IMR-90 (cell line): ENCODE measurements at regions not wholly inside any gene's neighbourhood (a gene's known extent, or its start where the extent isn't known, plus 50 kb on each side); places are given as distances from the start of the nearest gene placed in this dataset.

Experiments
- ATAC-seq: fragments of 200-7000 bp; cut with Tn5 transposase; 2 replicates; pipeline ENCODE4 v1.9.1; 2020; ENCODE audit warnings: low read depth, mild to moderate bottlenecking, moderate library complexity
- BruUV-seq: library from RNA; stranded (reverse); fragments of 400-500 nt; replicated peaks from 2 replicates; lab custom pipeline; 2021; lab: Mats Ljungman, UMichigan
- CTCF ChIA-PET: fragments of 300-600 bp; formaldehyde crosslinking; extraction: SDS; loops from one replicate; lab custom pipeline; 2021; ENCODE audit warnings: antibody characterized with exemption; lab: Yijun Ruan, JAX
- POLR2A ChIA-PET: fragments of 300-600 bp; sonication (Branson Sonifier 250); formaldehyde crosslinking; loops from one replicate; lab custom pipeline; 2022; ENCODE audit warnings: antibody characterized with exemption; ENCODE audit not compliant: unreplicated experiment; lab: Charles Lee
- DNase-seq: peaks from one replicate; pipeline ENCODE4 v3.0.0; 2013
- H2AFZ ChIP-seq: replicated peaks from 2 replicates; pipeline ENCODE3; 2013; ENCODE audit warnings: low read length, mild to moderate bottlenecking; ENCODE audit not compliant: poor library complexity
- H2AK5ac ChIP-seq: 2 replicates; pipeline ENCODE4 v1.6.1; 2013; ENCODE audit warnings: low read depth, low read length, inconsistent platforms
- H2AK9ac ChIP-seq: replicated peaks from 2 replicates; pipeline ENCODE3; 2013; ENCODE audit warnings: mild to moderate bottlenecking, low read depth, low read length, moderate library complexity; ENCODE audit not compliant: poor library complexity
- H2BK120ac ChIP-seq: 2 replicates; pipeline ENCODE4 v1.6.1; 2013; ENCODE audit warnings: low read depth, low read length, inconsistent platforms
- H2BK15ac ChIP-seq: 3 replicates; pipeline ENCODE4 v1.6.1; 2013; ENCODE audit warnings: low read depth, low read length, inconsistent platforms
- H2BK20ac ChIP-seq: 2 replicates; pipeline ENCODE4 v1.6.1; 2013; ENCODE audit warnings: low read depth, mild to moderate bottlenecking, inconsistent platforms, low read length, moderate library complexity
- H2BK5ac ChIP-seq: 2 replicates; pipeline ENCODE4 v1.6.1; 2013; ENCODE audit warnings: mild to moderate bottlenecking, low read depth, low read length, inconsistent platforms; ENCODE audit not compliant: poor library complexity, severe bottlenecking
- H3K14ac ChIP-seq: replicated peaks from 2 replicates; pipeline ENCODE4 v1.6.1; 2013; ENCODE audit warnings: low read depth, low read length, inconsistent platforms
- H3K18ac ChIP-seq: 2 replicates; pipeline ENCODE4 v1.6.1; 2013; ENCODE audit warnings: low read depth, low read length, control low read depth
- H3K23ac ChIP-seq: 2 replicates; pipeline ENCODE4 v1.6.1; 2013; ENCODE audit warnings: low read depth, low read length, inconsistent platforms
- H3K27ac ChIP-seq: 2 replicates; pipeline ENCODE4 v1.5.1; 2013; ENCODE audit warnings: mild to moderate bottlenecking, control low read depth, low read length; ENCODE audit not compliant: insufficient read depth
- H3K27me3 ChIP-seq: 2 replicates; pipeline ENCODE4 v1.6.1; 2013; ENCODE audit warnings: low read length; ENCODE audit not compliant: control insufficient read depth, insufficient read depth
- H3K36me3 ChIP-seq: 2 replicates; pipeline ENCODE4 v1.6.1; 2013; ENCODE audit warnings: low read length, mixed read lengths; ENCODE audit not compliant: control insufficient read depth, insufficient read depth
- H3K4ac ChIP-seq: 2 replicates; pipeline ENCODE4 v1.6.1; 2013; ENCODE audit warnings: low read depth, low read length, inconsistent platforms
- H3K4me1 ChIP-seq: 2 replicates; pipeline ENCODE4 v1.6.1; 2013; ENCODE audit warnings: low read length, mixed read lengths; ENCODE audit not compliant: control insufficient read depth, insufficient read depth
- H3K4me2 ChIP-seq: 2 replicates; pipeline ENCODE4 v1.6.1; 2013; ENCODE audit warnings: low read depth, mild to moderate bottlenecking, control low read depth, low read length, moderate library complexity
- H3K4me3 ChIP-seq: 2 replicates; pipeline ENCODE4 v1.5.1; 2013; ENCODE audit warnings: low read depth, mild to moderate bottlenecking, control low read depth, low read length, moderate library complexity; ENCODE audit not compliant: insufficient read depth
- H3K56ac ChIP-seq: 2 replicates; pipeline ENCODE4 v1.6.1; 2013; ENCODE audit warnings: low read length, inconsistent platforms; ENCODE audit not compliant: insufficient read depth; ENCODE audit errors: extremely low read depth
- H3K79me1 ChIP-seq, 2 experiments: 2 replicates each; pipeline ENCODE4 v1.6.1; 2013; ENCODE audit warnings: low read length in 2 of 2, inconsistent platforms in 1 of 2, low read depth in 1 of 2
- H3K9ac ChIP-seq: 2 replicates; pipeline ENCODE4 v1.6.1; 2013; ENCODE audit warnings: low read depth, low read length, control low read depth
- H3K9me1 ChIP-seq: 2 replicates; pipeline ENCODE4 v1.6.1; 2013; ENCODE audit warnings: low read length, inconsistent platforms; ENCODE audit not compliant: insufficient read depth
- H3K9me3 ChIP-seq: 2 replicates; pipeline ENCODE4 v1.6.1; 2013; ENCODE audit warnings: low read length; ENCODE audit not compliant: control insufficient read depth, insufficient read depth
- H4K20me1 ChIP-seq: 2 replicates; pipeline ENCODE4 v1.6.1; 2013; ENCODE audit warnings: low read length, inconsistent platforms; ENCODE audit not compliant: insufficient read depth
- H4K5ac ChIP-seq: 2 replicates; pipeline ENCODE4 v1.6.1; 2013; ENCODE audit warnings: mild to moderate bottlenecking, low read depth, low read length, control low read depth
- H4K8ac ChIP-seq, 2 experiments: 2 replicates each; pipeline ENCODE4 v1.6.1; 2013; ENCODE audit warnings: low read depth in 2 of 2, low read length in 2 of 2, control low read depth in 1 of 2, inconsistent platforms in 1 of 2
- H4K91ac ChIP-seq: 2 replicates; pipeline ENCODE4 v1.6.1; 2013; ENCODE audit warnings: low read depth, low read length, inconsistent platforms; ENCODE audit not compliant: insufficient read depth
- CEBPB ChIP-seq: IDR thresholded peaks from 2 replicates; pipeline ENCODE4 v1.6.1; 2012; ENCODE audit warnings: low read depth, low read length, improper control_type of control experiment
- ELK1 ChIP-seq: fragments of 150-350 bp; IDR thresholded peaks from 2 replicates; pipeline ENCODE4 v1.6.1; 2016; ENCODE audit warnings: low read depth, mild to moderate bottlenecking, low read length, moderate library complexity, borderline replicate concordance
- FOS ChIP-seq: fragments of 150-350 bp; IDR thresholded peaks from 2 replicates; pipeline ENCODE4 v1.6.1; 2016; ENCODE audit warnings: low read depth, low read length
- RCOR1 ChIP-seq: IDR thresholded peaks from 2 replicates; pipeline ENCODE4 v1.6.1; 2012; ENCODE audit warnings: mild to moderate bottlenecking, low read length, improper control_type of control experiment; ENCODE audit not compliant: insufficient replicate concordance
- dilution Hi-C: fragments of 300-500 bp; cut with HindIII; formaldehyde crosslinking; loops from one replicate; pipeline ENCODE4 v1.14.3; 2018; ENCODE audit warnings: low sequenced_read_pairs; ENCODE audit not compliant: unreplicated experiment
- in situ Hi-C: fragments of 300-500 bp; cut with MboI; formaldehyde crosslinking; loops from 3 replicates; pipeline ENCODE4 v1.14.3; 2019; ENCODE audit warnings: low sequenced_read_pairs, inconsistent platforms, mixed read lengths
- intact Hi-C: fragments of 100-400 bp; cut with micrococcal nuclease; formaldehyde crosslinking; loops from 2 replicates; pipeline ENCODE4 v1.10.0; 2022

DNA sequence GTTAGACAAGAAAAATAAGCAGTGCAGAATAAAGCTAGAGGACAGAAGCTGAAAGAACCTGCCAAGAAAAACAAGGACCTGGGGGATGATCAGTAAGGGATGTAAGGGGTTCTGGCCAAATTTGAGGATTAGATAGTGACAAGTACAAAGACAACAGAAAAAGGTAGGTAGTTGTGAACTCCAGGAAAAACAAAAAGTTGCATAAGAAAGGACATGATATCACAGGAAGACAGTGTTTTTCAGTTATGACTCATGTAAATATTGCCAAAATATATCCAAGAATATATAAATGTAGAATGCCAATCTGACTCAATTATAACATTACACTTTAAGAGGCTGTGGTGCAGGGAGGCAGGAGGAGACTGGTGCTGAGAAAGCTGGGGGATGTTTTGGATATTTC lies 209.8 kb upstream of the SH3BP4 start:
- Histone ChIP-seq H4K8ac (no peak overlapping the region), H2BK15ac (no peak overlapping the region), H2BK120ac (no peak overlapping the region), H3K27ac (no peak overlapping the region), H4K5ac (no peak overlapping the region), H3K18ac (no peak overlapping the region), H2AK5ac (no peak overlapping the region), H2BK20ac (no peak overlapping the region), H3K4me1 (peaks cover 2% of the 10 kb centered on the region), H3K4me2 (no peak overlapping the region), H3K9ac (no peak overlapping the region), H2BK5ac (no peak overlapping the region), H3K36me3 (no peaks in the 10 kb centered on the region), H3K9me3 (peaks cover 3% of the 10 kb centered on the region; the same call in 1 of the 2 replicates), H3K9me1 (no peaks in the 10 kb centered on the region), H3K14ac (no peak overlapping the region), H3K23ac (no peak overlapping the region), H4K20me1 (no peaks in the 10 kb centered on the region), H3K56ac (no peak overlapping the region), H3K4me3 (no peak overlapping the region), H2AFZ (no peak overlapping the region), H4K91ac (no peak overlapping the region), H3K27me3 (no peaks in the 10 kb centered on the region), H3K4ac (no peak overlapping the region), H2AK9ac (no peak overlapping the region), H3K79me1 (no peaks in the 10 kb centered on the region)
- intact Hi-C loops = no loop called here
- dilution Hi-C loops = no loop called here
- no peak for TF ChIP-seq RCOR1
- peak; percentile 56; the same call in 1 of the 2 replicates for TF ChIP-seq CEBPB
- TF ChIP-seq ELK1 = no peak
- peak; percentile 9; the same call in 1 of the 2 replicates for TF ChIP-seq FOS
- in situ Hi-C loops = no loop called here
- ATAC-seq = no peak
- DNase-seq = peak; percentile 31
- POLR2A ChIA-PET = no interaction called here
- no TSS peak for BruUV-seq
- CTCF ChIA-PET = interaction anchor here (0.9 kb wide), 1 partner anchor 29 kb away, joined by 3 read pairs; no protein-coding TSS in a partner anchor
